Keratinocyte (primary cell): ENCODE measurements at regions not wholly inside any gene's neighbourhood (a gene's known extent, or its start where the extent isn't known, plus 50 kb on each side); places are given as distances from the start of the nearest gene placed in this dataset.

ENCODE experiments used
- DNase-seq: peaks from one replicate; pipeline ENCODE4 v3.0.0-alpha.2; 2011; ENCODE audit warnings: low read depth, missing footprints, low spot score
- FAIRE-seq: peaks from 2 replicates; lab custom pipeline; 2011; peaks lifted over from hg19 to GRCh38; lab: Jason Lieb, UNC
- H2AFZ ChIP-seq: 2 replicates; pipeline ENCODE4 v1.6.0; 2012; ENCODE audit warnings: low read length, control low read depth, inconsistent platforms; ENCODE audit not compliant: control insufficient read depth
- H3K27ac ChIP-seq: 2 replicates; pipeline ENCODE4 v1.5.1; 2011; ENCODE audit warnings: low read length; ENCODE audit not compliant: control insufficient read depth, insufficient read depth
- H3K27me3 ChIP-seq: 3 replicates; pipeline ENCODE4 v1.6.0; 2011; ENCODE audit warnings: low read length; ENCODE audit not compliant: control insufficient read depth, insufficient read depth; ENCODE audit errors: extremely low read depth
- H3K36me3 ChIP-seq, 2 experiments: 2 replicates in 1 of 2; 3 replicates in 1 of 2; pipeline ENCODE4 v1.5.1; 2011; ENCODE audit warnings: low read length in 2 of 2, mild to moderate bottlenecking in 1 of 2; ENCODE audit not compliant: control insufficient read depth in 2 of 2, insufficient read depth in 2 of 2; ENCODE audit errors: extremely low read depth in 1 of 2
- H3K4me1 ChIP-seq: 3 replicates; pipeline ENCODE4 v1.5.1; 2011; ENCODE audit warnings: low read length; ENCODE audit not compliant: control insufficient read depth, insufficient read depth; ENCODE audit errors: extremely low read depth
- H3K4me2 ChIP-seq: 3 replicates; pipeline ENCODE4 v1.6.0; 2011; ENCODE audit warnings: low read depth, low read length; ENCODE audit not compliant: control insufficient read depth, insufficient read depth; ENCODE audit errors: extremely low read depth
- H3K4me3 ChIP-seq, 3 experiments: fragments of 200-600 bp in 1 of 3; sonication (generic) in 1 of 3; 2 replicates in 2 of 3; 3 replicates in 1 of 3; pipeline ENCODE4 v1.5.1; 2011 to 2016; ENCODE audit warnings: low read length in 3 of 3, mild to moderate bottlenecking in 3 of 3, control low read depth in 2 of 3, inconsistent platforms in 1 of 3, low read depth in 1 of 3, mixed read lengths in 1 of 3, mixed run types in 1 of 3, moderate library complexity in 1 of 3; ENCODE audit not compliant: control insufficient read depth in 2 of 3, insufficient read depth in 2 of 3; ENCODE audit errors: extremely low read depth in 1 of 3
- H3K79me2 ChIP-seq: 2 replicates; pipeline ENCODE4 v1.6.0; 2012; ENCODE audit warnings: low read length; ENCODE audit not compliant: control insufficient read depth, insufficient read depth
- H3K9ac ChIP-seq: 3 replicates; pipeline ENCODE4 v1.6.0; 2011; ENCODE audit warnings: low read length; ENCODE audit not compliant: control insufficient read depth, insufficient read depth; ENCODE audit errors: extremely low read depth
- H3K9me1 ChIP-seq: 3 replicates; pipeline ENCODE4 v1.6.0; 2011; ENCODE audit warnings: low read length; ENCODE audit not compliant: control insufficient read depth, insufficient read depth; ENCODE audit errors: extremely low read depth
- H3K9me3 ChIP-seq: 2 replicates; pipeline ENCODE4 v1.5.1; 2012; ENCODE audit warnings: low read depth, low read length; ENCODE audit not compliant: control insufficient read depth
- H4K20me1 ChIP-seq: 3 replicates; pipeline ENCODE4 v1.6.0; 2011; ENCODE audit warnings: low read length; ENCODE audit not compliant: control insufficient read depth, insufficient read depth; ENCODE audit errors: extremely low read depth
- EZH2 ChIP-seq: IDR thresholded peaks from one replicate; pipeline ENCODE4 v1.6.1; 2012; ENCODE audit warnings: inconsistent platforms, mild to moderate bottlenecking, low read length, moderate library complexity
- dilution Hi-C: fragments of 300-500 bp; cut with MboI; formaldehyde crosslinking; loops from one replicate; pipeline ENCODE4 v1.7.0; 2020; ENCODE audit warnings: low sequenced_read_pairs; ENCODE audit not compliant: extremely low pct_ligation_motif_present
- TF ChIP-seq, protein P1 (sequence below), 3 experiments: IDR thresholded peaks in 1 of 3; conservative IDR thresholded peaks in 1 of 3; optimal IDR thresholded peaks in 1 of 3; 2 replicates in 2 of 3; 3 replicates in 1 of 3; pipeline versions ENCODE3 to v1.5.1; 2011; ENCODE audit warnings: low read length in 3 of 3, mild to moderate bottlenecking in 3 of 3, moderate library complexity in 2 of 3, control low read depth in 1 of 3, inconsistent platforms in 1 of 3; ENCODE audit not compliant: insufficient read depth in 2 of 3; ENCODE audit errors: extremely low read depth in 1 of 3

- Histone ChIP-seq H3K9me3 (peaks cover 4% of the 10 kb centered on the region), H3K4me1 (no peaks in the 10 kb centered on the region), H3K9me1 (no peaks in the 10 kb centered on the region), H3K9ac (no peak overlapping the region), H3K36me3 (no peaks in the 10 kb centered on the region), H3K79me2 (no peaks in the 10 kb centered on the region), H3K27me3 (no peaks in the 10 kb centered on the region), H4K20me1 (no peaks in the 10 kb centered on the region), H3K4me3 (no peak overlapping the region), H3K27ac (no peak overlapping the region), H2AFZ (no peak overlapping the region), H3K4me2 (no peak overlapping the region)
- no peak for TF ChIP-seq EZH2
- TF ChIP-seq, protein P1, sequence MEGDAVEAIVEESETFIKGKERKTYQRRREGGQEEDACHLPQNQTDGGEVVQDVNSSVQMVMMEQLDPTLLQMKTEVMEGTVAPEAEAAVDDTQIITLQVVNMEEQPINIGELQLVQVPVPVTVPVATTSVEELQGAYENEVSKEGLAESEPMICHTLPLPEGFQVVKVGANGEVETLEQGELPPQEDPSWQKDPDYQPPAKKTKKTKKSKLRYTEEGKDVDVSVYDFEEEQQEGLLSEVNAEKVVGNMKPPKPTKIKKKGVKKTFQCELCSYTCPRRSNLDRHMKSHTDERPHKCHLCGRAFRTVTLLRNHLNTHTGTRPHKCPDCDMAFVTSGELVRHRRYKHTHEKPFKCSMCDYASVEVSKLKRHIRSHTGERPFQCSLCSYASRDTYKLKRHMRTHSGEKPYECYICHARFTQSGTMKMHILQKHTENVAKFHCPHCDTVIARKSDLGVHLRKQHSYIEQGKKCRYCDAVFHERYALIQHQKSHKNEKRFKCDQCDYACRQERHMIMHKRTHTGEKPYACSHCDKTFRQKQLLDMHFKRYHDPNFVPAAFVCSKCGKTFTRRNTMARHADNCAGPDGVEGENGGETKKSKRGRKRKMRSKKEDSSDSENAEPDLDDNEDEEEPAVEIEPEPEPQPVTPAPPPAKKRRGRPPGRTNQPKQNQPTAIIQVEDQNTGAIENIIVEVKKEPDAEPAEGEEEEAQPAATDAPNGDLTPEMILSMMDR (optimal IDR thresholded peaks at IDR 0.05 in 1 of 3, IDR thresholded peaks at IDR 0.05 in 1 of 3, conservative IDR thresholded peaks at IDR 0.05 in 1 of 3; ENCODE audit: extremely low read depth in 1 of 3, insufficient read depth in 2 of 3, low read length in 3 of 3), result no peak
- FAIRE-seq (no peak), DNase-seq (no peak)
- dilution Hi-C loops, result no loop called here
These were observed 287.6 kb downstream of the MAP2K6 start for GRCh38 chr17:69702078-69702477.

DNA sequence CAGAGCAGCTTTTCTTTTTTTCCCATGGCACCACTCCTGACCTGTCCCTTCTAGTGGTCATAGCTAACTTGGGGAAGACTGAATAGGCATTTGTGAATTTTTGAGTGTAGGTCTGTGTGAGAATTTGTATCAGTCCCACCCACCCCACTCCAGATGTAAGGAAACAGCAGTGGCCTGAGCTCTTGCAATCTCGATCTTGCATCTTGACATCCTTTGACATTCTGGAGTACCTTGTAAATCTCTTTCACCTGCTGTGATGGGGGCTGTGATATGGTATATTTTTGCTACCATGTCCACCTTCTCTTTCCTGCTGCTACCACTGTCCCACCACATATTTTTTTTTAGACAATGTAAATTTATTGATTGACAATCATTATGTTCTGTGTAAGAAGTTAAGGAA lies 289.3 kb downstream of the MAP2K6 start:
- Histone ChIP-seq H3K4me1 (no peaks in the 10 kb centered on the region), H3K9me1 (no peaks in the 10 kb centered on the region), H3K36me3 (no peaks in the 10 kb centered on the region), H3K79me2 (no peaks in the 10 kb centered on the region), H3K27ac (no peak overlapping the region), H3K9me3 (no peaks in the 10 kb centered on the region), H4K20me1 (no peaks in the 10 kb centered on the region), H2AFZ (no peak overlapping the region), H3K9ac (no peak overlapping the region), H3K4me3 (no peak overlapping the region), H3K27me3 (no peaks in the 10 kb centered on the region), H3K4me2 (no peak overlapping the region)
- no peak for DNase-seq
- TF ChIP-seq, protein P1 (optimal IDR thresholded peaks at IDR 0.05 in 1 of 3, IDR thresholded peaks at IDR 0.05 in 1 of 3, conservative IDR thresholded peaks at IDR 0.05 in 1 of 3; ENCODE audit: extremely low read depth in 1 of 3, insufficient read depth in 2 of 3, low read length in 3 of 3), result no peak
- no peak for TF ChIP-seq EZH2
- dilution Hi-C loops, result no loop called here
- no peak for FAIRE-seq
